ENCODE measurements at regions not wholly inside any gene's neighbourhood (a gene's known extent, or its start where the extent isn't known, plus 50 kb on each side); places are given as distances from the start of the nearest gene placed in this dataset.

DNA sequence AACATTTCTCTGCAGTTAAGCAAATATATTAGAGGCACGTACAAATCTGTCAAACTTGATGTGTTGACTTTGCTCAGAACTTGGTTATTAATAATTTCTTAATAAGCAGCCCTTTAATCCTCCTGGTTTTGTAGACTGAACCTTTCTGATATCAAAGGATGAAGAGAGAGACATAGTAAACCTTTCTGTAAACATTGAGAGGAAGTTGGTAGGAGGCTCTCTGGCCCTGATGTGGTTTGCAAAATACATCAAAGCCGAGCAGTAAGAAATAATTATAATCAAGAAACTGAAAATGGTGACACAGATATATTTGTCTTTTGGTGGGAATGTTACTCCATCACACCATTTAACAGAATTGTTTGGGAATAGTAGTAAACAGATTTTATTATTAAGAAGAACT, 111.9 kb downstream of the OXSM start:
- no peaks in the 10 kb centered on the region for H3K4me1 ChIP-seq (ENCODE audit: insufficient read depth, low read length)
- no peak overlapping the region for H2AFZ ChIP-seq (ENCODE audit: low read length)
- no peak overlapping the region for H3K27ac ChIP-seq (ENCODE audit: extremely low read length, insufficient read depth, low read length)
- no peak overlapping the region for H3K4me2 ChIP-seq (ENCODE audit: low read depth, low read length)
- in situ Hi-C loops (cut with HindIII; ENCODE audit: extremely low pct_ligation_motif_present, low pct_unique_long_range_greater_than_20kb): no loop called here
- H3K9ac ChIP-seq (ENCODE audit: insufficient read depth, low read depth, low read length): no peak overlapping the region
- no peaks in the 10 kb centered on the region for H3K9me3 ChIP-seq (ENCODE audit: low read length)
- H3K36me3 ChIP-seq (replicated peaks in 1 of 2; ENCODE audit: control insufficient read depth in 1 of 2, insufficient read depth in 2 of 2, low read length in 2 of 2): no peaks in the 10 kb centered on the region
- ATAC-seq (no peak), FAIRE-seq (no peak), DNase-seq (ENCODE audit: low spot score) (no peak)
- CTCF ChIA-PET (ENCODE audit: low intra/inter-chr PET ratio, low total read pairs): no interaction called here
- no peaks in the 10 kb centered on the region for H4K20me1 ChIP-seq (ENCODE audit: insufficient read depth, low read length)
- BruUV-seq (replicated peaks): no TSS peak
- POLR2A ChIA-PET: no interaction called here
- 2% methylated on average over 2 of the region's 2 CpGs for WGBS (ENCODE audit: low lambda C conversion rate)
- intact Hi-C loops (cut with micrococcal nuclease; ENCODE audit: unreplicated experiment): no loop called here
- no peaks in the 10 kb centered on the region for H3K27me3 ChIP-seq (ENCODE audit: control insufficient read depth in 1 of 2, insufficient read depth in 2 of 2, low read length in 2 of 2)
- no peaks in the 10 kb centered on the region for H3K79me2 ChIP-seq (ENCODE audit: insufficient read depth, low read length)
- TF ChIP-seq ZNF10 (CRISPR knock-in tag; IDR thresholded peaks at IDR 0.05; ENCODE audit: borderline replicate concordance, low read depth) (no peak), ZNF547 (CRISPR knock-in tag; IDR thresholded peaks at IDR 0.05) (no peak), GABPB1 (CRISPR knock-in tag; IDR thresholded peaks at IDR 0.05) (no peak), ZNF441 (CRISPR knock-in tag; IDR thresholded peaks at IDR 0.05; ENCODE audit: borderline replicate concordance) (no peak), ZNF274 (CRISPR knock-in tag; IDR thresholded peaks at IDR 0.05) (no peak), ZNF44 (CRISPR knock-in tag; IDR thresholded peaks at IDR 0.05) (no peak), KAT8 (CRISPR knock-in tag; IDR thresholded peaks at IDR 0.05) (no peak), NFKBIZ (CRISPR knock-in tag; IDR thresholded peaks at IDR 0.05) (no peak), POLR2AphosphoS5 (IDR thresholded peaks at IDR 0.05; ENCODE audit: low read depth, low read length) (no peak), RXRA (CRISPR knock-in tag; IDR thresholded peaks at IDR 0.05) (no peak), MATR3 (CRISPR knock-in tag; IDR thresholded peaks at IDR 0.05) (no peak), HMGA1 (CRISPR knock-in tag; conservative IDR thresholded peaks at IDR 0.05) (no peak)
- TF ChIP-seq, protein P1, sequence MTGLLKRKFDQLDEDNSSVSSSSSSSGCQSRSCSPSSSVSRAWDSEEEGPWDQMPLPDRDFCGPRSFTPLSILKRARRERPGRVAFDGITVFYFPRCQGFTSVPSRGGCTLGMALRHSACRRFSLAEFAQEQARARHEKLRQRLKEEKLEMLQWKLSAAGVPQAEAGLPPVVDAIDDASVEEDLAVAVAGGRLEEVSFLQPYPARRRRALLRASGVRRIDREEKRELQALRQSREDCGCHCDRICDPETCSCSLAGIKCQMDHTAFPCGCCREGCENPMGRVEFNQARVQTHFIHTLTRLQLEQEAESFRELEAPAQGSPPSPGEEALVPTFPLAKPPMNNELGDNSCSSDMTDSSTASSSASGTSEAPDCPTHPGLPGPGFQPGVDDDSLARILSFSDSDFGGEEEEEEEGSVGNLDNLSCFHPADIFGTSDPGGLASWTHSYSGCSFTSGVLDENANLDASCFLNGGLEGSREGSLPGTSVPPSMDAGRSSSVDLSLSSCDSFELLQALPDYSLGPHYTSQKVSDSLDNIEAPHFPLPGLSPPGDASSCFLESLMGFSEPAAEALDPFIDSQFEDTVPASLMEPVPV (CRISPR knock-in tag; IDR thresholded peaks at IDR 0.05): no peak
- no peak overlapping the region for H3K4me3 ChIP-seq (replicated peaks in 1 of 3; ENCODE audit: insufficient read depth in 1 of 3, low read depth in 2 of 3, low read length in 3 of 3)

All from HepG2 (cell line).